ENCODE measurements at regions not wholly inside any gene's neighbourhood (a gene's known extent, or its start where the extent isn't known, plus 50 kb on each side); places are given as distances from the start of the nearest gene placed in this dataset.
"Not testable (repeated sequence)": the region's sequence is repeated elsewhere in the genome, so short reads cannot be mapped to it uniquely, and the experiment has no call there.

GRCh38 chr6:166802401-166802800 is 153.9 kb downstream of the RNASET2 start:
- no peak for DNase-seq

DNA sequence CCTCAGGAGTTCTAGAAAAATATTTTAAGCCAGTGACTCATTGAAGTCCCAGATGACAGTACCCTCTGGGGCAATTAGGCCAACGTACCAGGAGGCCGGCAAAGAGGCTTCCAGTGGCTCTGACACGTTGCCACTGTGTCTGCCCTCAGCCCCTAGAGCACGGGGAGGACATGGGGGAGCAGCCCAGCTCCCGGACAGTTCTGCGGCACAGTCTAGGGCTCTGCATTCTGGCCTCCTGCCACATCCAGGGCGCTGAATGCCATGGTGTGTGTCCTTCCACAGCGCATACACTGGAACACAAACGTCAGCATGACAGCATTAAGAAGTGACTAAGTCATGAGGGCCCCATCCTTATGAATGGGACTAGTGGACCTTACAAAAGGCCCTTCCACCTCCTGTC is 156.2 kb downstream of the RNASET2 start:
- no peak for DNase-seq

DNA sequence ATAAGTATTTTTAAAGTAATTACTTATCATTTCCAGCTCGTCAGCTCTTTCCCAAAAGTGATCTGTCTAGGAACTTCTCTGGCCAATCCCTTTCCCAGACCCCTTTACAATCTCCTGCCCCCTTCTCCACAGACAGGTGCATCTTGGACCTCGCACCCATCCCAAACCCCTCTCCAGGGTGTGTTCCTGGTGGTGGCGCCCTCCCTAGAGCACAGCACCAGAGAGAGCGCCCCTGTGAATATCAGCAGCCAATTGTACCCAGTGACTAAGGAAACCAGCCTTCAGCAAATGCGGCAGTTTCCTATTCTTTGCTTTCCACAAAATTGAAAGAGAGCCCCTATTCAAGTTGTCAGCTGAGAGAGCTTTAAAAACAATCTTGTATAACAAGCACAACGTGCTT is 157.7 kb downstream of the RNASET2 start:
- DNase-seq, result no peak

GRCh38 chr6:166796610-166797009 is 159.7 kb downstream of the RNASET2 start:
- no peak for DNase-seq

DNA sequence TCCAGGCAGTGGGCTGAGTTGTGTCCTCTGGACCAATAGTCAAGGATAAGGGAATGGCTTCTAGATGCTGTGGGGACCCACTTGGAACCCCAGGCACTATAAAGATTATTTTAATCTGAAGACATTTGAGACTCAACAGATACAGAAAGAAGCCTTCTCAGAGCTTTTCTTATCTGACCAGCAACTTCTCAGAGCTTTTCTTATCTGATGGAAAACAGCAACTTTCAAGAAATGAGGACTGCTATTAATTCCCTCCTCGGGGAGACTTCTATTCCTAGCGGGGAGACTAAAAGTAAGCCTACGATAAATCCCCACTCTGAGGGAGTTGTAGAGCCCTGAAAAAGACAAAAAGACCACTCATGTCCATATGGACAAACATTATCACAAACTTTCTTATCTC is 160.5 kb downstream of the RNASET2 start:
- DNase-seq, result no peak

GRCh38 chr6:166790808-166791207 is 163.8 kb upstream of the RPS6KA2 start:
- DNase-seq, result not testable (repeated sequence)

DNA sequence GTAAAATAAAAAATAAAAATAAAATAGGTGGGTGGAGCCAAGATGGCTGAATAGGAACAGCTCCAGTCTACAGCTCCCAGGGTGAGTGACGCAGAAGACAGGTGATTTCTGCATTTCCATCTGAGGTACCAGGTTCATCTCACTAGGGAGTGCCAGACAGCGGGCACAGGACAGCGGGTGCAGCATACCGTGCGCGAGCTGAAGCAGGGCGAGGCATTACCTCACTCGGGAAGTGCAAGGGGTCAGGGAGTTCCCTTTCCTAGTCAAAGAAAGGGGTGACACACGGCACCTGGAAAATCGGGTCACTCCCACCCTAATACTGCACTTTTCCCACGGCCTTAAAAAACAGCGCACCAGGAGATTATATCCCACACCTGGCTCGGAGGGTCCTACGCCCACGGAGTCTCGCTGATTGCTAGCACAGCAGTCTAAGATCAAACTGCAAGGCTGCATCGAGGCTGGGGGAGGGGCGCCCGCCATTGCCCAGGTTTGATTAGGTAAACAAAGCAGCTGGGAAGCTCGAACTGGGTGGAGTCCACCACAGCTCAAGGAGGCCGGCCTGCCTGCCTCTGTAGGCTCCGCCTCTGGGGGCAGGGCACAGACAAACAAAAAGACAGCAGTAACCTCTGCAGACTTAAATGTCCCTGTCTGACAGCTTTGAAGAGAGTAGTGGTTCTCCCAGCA is 161.9 kb upstream of the RPS6KA2 start:
- not testable (repeated sequence) for DNase-seq

GRCh38 chr6:166786704-166787293 is 159.7 kb upstream of the RPS6KA2 start:
- DNase-seq, result peak; percentile 77

GRCh38 chr6:166785131-166785530 is 158.1 kb upstream of the RPS6KA2 start:
- no peak for DNase-seq

- no peak for DNase-seq
Observed at GRCh38 chr6:166784691-166785090, 157.6 kb upstream of the RPS6KA2 start.

DNA sequence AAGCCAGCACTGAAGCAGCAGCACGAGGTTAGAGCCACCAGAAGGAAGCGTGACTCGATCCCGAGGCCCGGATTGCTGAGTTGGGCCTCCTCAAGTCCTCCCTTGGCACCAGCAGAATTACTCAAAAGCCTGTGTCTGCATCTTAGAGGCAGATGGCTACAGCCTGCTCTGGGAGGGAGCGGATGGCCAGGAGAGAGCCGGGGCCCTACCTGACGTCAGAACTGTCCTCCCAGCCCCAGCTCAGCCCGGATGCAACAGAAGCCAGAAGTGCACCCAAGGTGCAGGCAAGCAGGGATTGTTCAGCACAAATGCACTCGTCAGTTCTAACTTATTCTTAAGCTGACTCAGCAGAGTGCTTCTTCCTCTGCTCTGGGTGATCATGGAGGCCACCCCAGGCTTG is 155.5 kb upstream of the RPS6KA2 start:
- DNase-seq, result no peak

DNA sequence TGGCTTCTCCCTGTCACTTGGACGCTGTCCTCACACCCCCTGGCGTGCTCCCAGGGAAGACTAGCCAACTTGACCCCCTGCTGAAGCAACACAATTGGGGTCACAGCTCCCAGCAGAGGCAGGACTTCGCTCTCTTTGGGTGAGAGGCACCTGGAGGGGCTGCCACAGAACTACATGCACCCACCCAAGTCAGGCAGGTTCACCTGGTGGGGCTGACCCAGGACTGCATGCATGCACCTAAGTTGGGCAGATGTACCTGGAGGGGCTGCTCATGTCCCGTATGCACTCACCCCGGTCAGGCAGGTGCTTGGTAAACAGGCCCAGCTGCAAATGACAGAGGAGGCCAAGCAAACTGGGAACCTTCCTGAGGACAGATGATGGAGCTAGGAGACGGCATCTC is 154.3 kb upstream of the RPS6KA2 start:
- no peak for DNase-seq

DNA sequence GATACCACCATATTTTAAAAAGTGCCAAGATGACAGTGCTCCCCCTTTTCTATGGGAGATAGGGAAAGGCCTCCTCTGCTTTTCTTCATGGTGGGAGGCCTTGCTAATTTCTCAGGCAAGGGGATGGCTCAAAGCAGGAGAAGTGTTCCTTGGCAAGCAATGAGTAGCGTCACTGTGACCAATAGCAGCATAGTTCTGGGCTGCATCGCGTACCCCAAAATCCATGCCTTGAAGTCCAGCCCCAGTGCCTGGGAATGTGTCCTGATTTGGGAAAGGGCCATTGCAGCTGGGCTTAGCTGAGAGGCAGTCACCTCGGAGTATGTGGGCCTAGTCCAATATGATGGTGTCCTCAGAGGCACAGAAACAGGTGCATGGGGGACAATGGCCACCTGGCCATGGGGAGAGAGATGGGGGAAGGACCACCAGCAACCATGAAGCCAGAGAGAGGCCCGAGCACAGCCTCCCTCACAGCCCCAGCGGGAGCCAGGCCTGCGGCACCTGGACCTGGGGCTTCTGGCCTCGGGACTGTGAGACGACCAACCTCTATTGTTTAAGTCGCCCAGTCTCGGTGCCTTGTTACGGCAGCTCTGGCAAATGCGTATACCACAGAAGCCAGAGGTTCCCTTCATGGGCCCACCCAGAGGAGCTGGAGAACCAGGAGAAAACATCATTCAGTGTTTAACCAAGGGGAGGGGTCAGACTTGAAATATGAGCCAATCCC is 153.1 kb upstream of the RPS6KA2 start:
- DNase-seq, result no peak

GRCh38 chr6:166779381-166779780 is 152.3 kb upstream of the RPS6KA2 start:
- DNase-seq, result no peak

GRCh38 chr6:166778776-166779175 is 151.7 kb upstream of the RPS6KA2 start:
- no peak for DNase-seq

DNA sequence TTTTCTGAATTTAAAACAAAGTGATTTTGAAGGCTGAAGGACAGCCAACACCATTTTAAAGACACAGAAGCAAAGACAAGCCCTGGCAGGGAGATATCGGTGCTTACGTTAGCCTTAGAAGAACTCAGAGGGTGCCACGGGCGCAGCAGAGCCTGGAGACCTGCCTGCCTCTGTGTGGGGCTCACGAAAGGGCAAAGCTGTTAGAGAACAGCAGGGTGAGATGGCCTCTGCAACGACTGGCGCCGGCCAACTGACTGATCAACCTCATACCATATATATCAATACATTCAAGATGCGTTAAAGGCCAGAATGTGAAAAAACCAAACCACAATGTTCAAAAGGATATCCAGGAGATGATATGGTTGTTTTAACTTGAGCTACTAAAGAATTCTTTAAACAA is 151.0 kb upstream of the RPS6KA2 start:
- no peak for DNase-seq

GRCh38 chr6:166777096-166777630 is 150.1 kb upstream of the RPS6KA2 start:
- no peak for DNase-seq

DNA sequence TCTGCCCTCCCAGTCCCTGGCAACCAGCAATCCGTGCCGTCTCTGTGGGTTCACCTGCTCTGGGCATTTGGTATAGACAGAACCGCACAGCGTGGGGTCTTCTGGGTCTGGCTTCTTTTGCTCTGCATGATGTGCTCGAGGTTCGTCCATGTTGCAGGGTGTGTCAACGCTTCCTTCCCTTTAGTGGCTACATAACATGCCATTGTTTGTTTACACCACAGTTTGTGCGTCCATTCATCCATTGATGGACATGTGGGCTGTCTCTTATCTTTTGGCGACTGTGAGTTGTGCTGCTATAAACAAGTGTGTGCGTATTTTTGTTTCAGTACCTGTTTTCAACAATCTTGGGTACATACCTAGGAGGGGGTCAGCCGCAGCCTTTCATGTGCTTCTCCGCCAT is 149.5 kb upstream of the RPS6KA2 start:
- DNase-seq, result no peak

- DNase-seq, result no peak
Observed at GRCh38 chr6:166775923-166776220, 148.8 kb upstream of the RPS6KA2 start.

- peak; percentile 77 for DNase-seq
Observed at GRCh38 chr6:166775180-166775922, 148.3 kb upstream of the RPS6KA2 start.

DNA sequence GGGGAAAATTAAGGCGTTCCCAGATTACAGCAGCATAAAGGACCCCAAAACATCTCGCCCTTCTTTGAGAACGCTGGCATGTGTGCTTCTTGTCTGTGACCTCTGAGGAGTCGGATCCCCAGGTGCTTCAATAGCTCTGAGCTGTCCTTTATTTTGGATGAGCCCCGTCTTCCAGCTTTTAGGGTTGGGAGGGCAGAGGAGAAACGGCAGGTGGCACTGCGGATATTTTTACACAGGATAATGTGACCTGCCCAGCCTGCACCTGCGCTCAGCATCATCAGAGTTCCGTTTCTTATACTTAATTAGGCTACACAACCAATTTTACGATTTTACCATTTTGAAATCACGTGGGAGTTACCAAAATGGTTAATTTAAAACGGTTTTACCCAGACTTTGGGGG is 147.7 kb upstream of the RPS6KA2 start:
- DNase-seq, result no peak

DNA sequence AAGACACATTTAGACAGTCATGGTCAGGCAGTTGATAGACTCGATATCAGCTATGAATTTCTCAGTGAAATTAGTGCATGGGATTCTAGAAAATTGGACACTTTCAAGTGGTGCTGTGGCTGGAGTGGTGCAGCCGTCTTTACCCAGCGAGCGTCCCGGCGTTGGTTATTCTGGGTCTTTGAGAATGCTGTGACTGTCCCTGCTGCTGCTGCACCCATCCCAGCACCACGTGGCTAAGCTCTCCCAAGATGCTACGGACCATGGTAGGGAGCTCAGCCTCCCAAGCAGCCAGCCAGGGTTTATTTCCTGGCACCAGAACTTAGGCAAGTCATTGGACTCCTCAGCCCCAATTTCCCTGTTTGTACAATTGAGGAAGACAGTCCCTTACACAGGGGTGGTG is 147.2 kb upstream of the RPS6KA2 start:
- DNase-seq, result no peak

GRCh38 chr6:166772518-166772917 is 145.5 kb upstream of the RPS6KA2 start:
- DNase-seq, result no peak

DNA sequence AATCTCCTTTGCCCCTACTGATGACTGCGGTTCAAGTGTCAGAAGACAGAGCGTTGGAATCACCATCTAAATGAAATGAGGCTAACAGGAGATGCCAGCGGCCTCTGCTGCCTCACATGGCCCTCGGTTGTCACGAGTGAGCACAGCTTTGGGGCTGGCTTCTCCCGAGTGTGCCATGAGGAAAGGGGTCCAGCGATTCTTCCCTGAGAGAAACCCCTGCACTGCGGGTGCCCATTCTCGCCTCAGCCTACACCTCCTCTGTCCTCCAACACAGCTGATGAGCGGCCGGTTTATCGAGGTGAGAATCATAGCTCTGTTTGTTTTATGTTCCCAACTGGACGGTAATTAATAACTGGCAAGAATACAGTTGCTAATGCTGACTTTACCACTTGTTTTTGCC is 144.7 kb upstream of the RPS6KA2 start:
- DNase-seq, result no peak

Data from NCI-H69 (cell line).